Gastroesophageal sphincter (tissue), 2 donors: ENCODE measurements at regions not wholly inside any gene's neighbourhood (a gene's known extent, or its start where the extent isn't known, plus 50 kb on each side); places are given as distances from the start of the nearest gene placed in this dataset.

Source experiments
- EP300 ChIP-seq: sonication (generic); formaldehyde crosslinking; IDR thresholded peaks from one replicate; pipeline ENCODE4 v1.6.1; 2017; ENCODE audit warnings: antibody characterized with exemption, mild to moderate bottlenecking
- POLR2AphosphoS5 ChIP-seq: sonication (generic); formaldehyde crosslinking; IDR thresholded peaks from one replicate; pipeline ENCODE4 v1.6.1; 2017; ENCODE audit warnings: antibody characterized with exemption

- TF ChIP-seq EP300 (no peak), POLR2AphosphoS5 (no peak)
Observed at GRCh38 chr3:177378168-177378567, 180.9 kb upstream of the TBL1XR1 start.
